GM21619 (cell line): ENCODE measurements at regions not wholly inside any gene's neighbourhood (a gene's known extent, or its start where the extent isn't known, plus 50 kb on each side); places are given as distances from the start of the nearest gene placed in this dataset.
"Not testable (repeated sequence)": the region's sequence is repeated elsewhere in the genome, so short reads cannot be mapped to it uniquely, and the experiment has no call there.

Source experiments
- ATAC-seq: cut with Tn5 transposase; IDR thresholded peaks from one replicate; pipeline ENCODE4 v1.9.1; 2021; ENCODE audit not compliant: unreplicated experiment

- no peak for ATAC-seq
These were observed 203.9 kb downstream of the C9orf50 start for GRCh38 chr9:129416821-129417539.

- no peak for ATAC-seq
These were observed 204.8 kb downstream of the C9orf50 start for GRCh38 chr9:129415942-129416651.

GRCh38 chr9:129414993-129415941, 205.6 kb downstream of the C9orf50 start:
- ATAC-seq = no peak

- ATAC-seq = no peak
These were observed 206.4 kb downstream of the C9orf50 start for GRCh38 chr9:129414377-129414992.

- ATAC-seq = peak; percentile 75
These were observed 207.1 kb downstream of the C9orf50 start for GRCh38 chr9:129413537-129414376.

GRCh38 chr9:129412814-129413536, 207.9 kb downstream of the C9orf50 start:
- peak; percentile 3 for ATAC-seq

GRCh38 chr9:129412176-129412813, 208.6 kb downstream of the C9orf50 start:
- not testable (repeated sequence) for ATAC-seq

- no peak for ATAC-seq
These were observed 209.3 kb downstream of the C9orf50 start for GRCh38 chr9:129411501-129412175.

- ATAC-seq = no peak
These were observed 210.7 kb downstream of the C9orf50 start for GRCh38 chr9:129410226-129410625.

- no peak for ATAC-seq
These were observed 212.2 kb downstream of the C9orf50 start for GRCh38 chr9:129408535-129409215.

GRCh38 chr9:129407905-129408452, 212.9 kb downstream of the C9orf50 start:
- ATAC-seq = no peak

GRCh38 chr9:129406278-129407225, 214.3 kb downstream of the C9orf50 start:
- no peak for ATAC-seq

GRCh38 chr9:129405827-129406213, 215.1 kb downstream of the C9orf50 start:
- no peak for ATAC-seq

- ATAC-seq = no peak
These were observed 215.6 kb downstream of the C9orf50 start for GRCh38 chr9:129405089-129405826.

GRCh38 chr9:129404621-129405020, 216.3 kb downstream of the C9orf50 start:
- ATAC-seq = no peak
